SJCRH30 (cell line): ENCODE measurements at regions not wholly inside any gene's neighbourhood (a gene's known extent, or its start where the extent isn't known, plus 50 kb on each side); places are given as distances from the start of the nearest gene placed in this dataset.

Experiments used
- DNase-seq, 2 experiments: peaks; one replicate each; pipeline ENCODE4 v3.0.0-alpha.2; 2015 to 2020
- H3K27ac ChIP-seq: fragments of 250-450 bp; sonication (Bioruptor Pico); 2 replicates; pipeline ENCODE4 v1.5.1; 2020; ENCODE audit warnings: mild to moderate bottlenecking, moderate library complexity
- H3K27me3 ChIP-seq: fragments of 250-450 bp; sonication (Bioruptor Pico); 2 replicates; pipeline ENCODE4 v1.5.1; 2020; ENCODE audit warnings: mild to moderate bottlenecking, moderate library complexity
- H3K36me3 ChIP-seq: fragments of 250-450 bp; sonication (Bioruptor Pico); 2 replicates; pipeline ENCODE4 v1.5.1; 2020; ENCODE audit warnings: mild to moderate bottlenecking, moderate library complexity
- H3K4me1 ChIP-seq: fragments of 250-450 bp; sonication (Bioruptor Pico); 2 replicates; pipeline ENCODE4 v1.5.1; 2020; ENCODE audit warnings: mild to moderate bottlenecking, moderate library complexity
- H3K4me3 ChIP-seq: fragments of 250-450 bp; sonication (Bioruptor Pico); 2 replicates; pipeline ENCODE4 v1.5.1; 2020; ENCODE audit warnings: mild to moderate bottlenecking, moderate library complexity
- H3K9me3 ChIP-seq: fragments of 250-450 bp; sonication (Bioruptor Pico); replicated peaks from 2 replicates; pipeline ENCODE4 v1.5.1; 2020; ENCODE audit warnings: mild to moderate bottlenecking, moderate library complexity

DNA sequence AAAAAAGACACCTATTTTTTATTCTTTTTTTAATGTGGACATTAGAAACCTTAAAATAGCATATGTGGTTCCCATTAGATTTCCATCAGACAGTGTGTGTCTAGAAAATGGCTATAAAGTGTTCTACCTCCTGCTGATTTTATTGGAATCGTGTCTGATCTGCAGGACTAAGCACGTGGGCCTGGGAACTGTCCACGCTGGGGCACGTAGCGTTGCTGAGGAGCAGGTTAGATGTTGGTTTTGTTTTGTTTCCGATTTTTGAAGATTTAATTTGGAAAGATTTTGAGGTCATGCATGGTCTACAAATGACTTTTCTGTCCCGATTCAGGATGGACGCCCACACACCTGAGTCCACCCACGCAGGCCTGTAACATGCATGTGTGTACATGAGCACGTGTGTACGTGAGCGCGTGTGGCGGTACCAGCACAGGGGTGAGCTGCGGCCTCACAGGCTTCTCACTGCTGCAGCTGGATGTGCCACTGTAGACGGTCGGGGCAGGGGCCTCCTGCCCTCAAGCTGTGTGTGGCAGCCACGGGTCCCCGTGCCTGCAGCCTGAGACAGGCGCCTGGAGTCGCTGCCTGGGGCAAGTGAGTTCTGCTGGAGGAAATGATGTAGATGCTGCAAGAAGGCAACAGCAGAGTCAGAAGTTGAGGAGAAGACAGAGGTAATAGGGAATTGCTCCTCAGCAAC is 99.7 kb upstream of the CTDP1 start:
- H3K27me3 ChIP-seq: no peaks in the 10 kb centered on the region
- DNase-seq: no peak
- no peaks in the 10 kb centered on the region for H3K9me3 ChIP-seq
- H3K4me1 ChIP-seq: peaks cover 19% of the 10 kb centered on the region
- H3K36me3 ChIP-seq: peaks cover 6% of the 10 kb centered on the region; the same call in 1 of the 2 replicates
- no peak overlapping the region for H3K27ac ChIP-seq
- no peak overlapping the region for H3K4me3 ChIP-seq

DNA sequence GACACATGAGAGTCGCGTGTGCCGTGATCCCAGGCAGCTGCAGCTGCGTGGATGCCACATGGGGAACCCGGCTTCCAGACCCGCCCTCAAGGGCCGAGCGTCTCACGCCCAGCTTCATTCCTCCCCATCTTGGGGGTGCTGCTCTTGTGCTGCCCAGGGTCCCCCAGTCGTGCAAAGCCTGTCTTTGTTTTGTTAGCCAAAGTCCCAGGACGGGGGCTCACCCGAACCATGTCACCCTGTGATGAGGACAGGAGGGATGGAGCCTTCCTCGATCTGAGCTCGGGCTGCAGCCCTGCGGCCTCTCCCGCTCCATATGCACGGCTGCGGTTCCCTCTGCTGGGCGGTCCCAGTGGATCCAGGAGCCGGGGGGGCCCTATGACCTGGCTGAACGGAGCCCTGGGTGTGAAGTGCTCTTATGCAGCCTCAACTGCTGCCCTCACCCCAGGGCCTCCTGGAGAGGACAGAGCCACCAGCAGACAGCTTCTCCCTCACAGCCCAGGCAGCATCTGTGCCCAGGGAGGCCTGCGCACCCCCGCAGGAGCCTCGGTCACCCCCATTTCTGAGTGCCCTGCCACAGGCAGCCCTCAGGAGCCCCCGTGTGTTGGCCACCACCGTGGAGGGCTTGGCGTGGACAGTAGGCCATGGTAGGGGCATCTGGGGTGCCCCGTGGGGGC is 99.0 kb upstream of the CTDP1 start:
- H3K9me3 ChIP-seq: no peaks in the 10 kb centered on the region
- H3K4me1 ChIP-seq: peaks cover 12% of the 10 kb centered on the region
- H3K27me3 ChIP-seq: no peaks in the 10 kb centered on the region
- no peak overlapping the region for H3K4me3 ChIP-seq
- DNase-seq: no peak
- H3K36me3 ChIP-seq: peaks cover 6% of the 10 kb centered on the region; the same call in 1 of the 2 replicates
- no peak overlapping the region for H3K27ac ChIP-seq

DNA sequence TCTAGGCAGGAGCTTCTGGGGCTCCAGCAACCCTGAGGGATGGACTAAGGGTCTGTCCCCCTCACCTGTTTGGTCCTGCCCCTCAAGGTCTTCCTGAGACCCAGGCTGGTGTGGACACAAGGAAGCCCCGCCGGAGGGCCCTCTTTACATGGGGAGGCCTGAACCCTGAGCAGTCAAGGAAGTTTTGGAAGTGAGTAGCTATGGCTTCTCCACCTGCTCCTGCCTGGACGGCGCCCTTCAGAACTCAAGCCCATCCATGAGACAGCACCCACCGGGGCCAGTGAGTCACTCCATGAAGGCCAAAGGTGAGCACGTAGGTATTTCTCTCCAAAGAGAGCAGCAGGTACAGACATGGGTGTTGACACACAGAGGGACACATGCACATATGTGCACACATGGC is 98.2 kb upstream of the CTDP1 start:
- H3K4me3 ChIP-seq: no peak overlapping the region
- peaks cover 6% of the 10 kb centered on the region; the same call in 1 of the 2 replicates for H3K36me3 ChIP-seq
- no peaks in the 10 kb centered on the region for H3K9me3 ChIP-seq
- no peak overlapping the region for H3K27ac ChIP-seq
- peaks cover 9% of the 10 kb centered on the region; the same call in 1 of the 2 replicates for H3K4me1 ChIP-seq
- no peak for DNase-seq
- no peaks in the 10 kb centered on the region for H3K27me3 ChIP-seq

DNA sequence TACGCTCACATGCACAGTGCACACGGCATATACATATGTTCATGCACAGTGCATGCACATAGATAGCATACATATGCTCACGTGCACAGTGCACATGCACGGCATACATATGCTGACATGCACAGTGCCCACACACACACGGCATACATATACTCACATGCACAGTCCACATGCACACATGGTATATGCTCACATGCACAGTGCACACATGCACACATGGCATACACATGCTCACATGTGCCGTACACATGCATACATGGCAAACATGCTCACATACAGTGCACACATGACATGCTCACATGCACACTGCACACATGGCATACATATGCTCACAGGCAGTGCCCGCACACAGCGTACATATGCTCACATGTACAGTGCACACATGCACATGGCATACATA is 97.7 kb upstream of the CTDP1 start:
- DNase-seq: no peak
- no peaks in the 10 kb centered on the region for H3K27me3 ChIP-seq

DNA sequence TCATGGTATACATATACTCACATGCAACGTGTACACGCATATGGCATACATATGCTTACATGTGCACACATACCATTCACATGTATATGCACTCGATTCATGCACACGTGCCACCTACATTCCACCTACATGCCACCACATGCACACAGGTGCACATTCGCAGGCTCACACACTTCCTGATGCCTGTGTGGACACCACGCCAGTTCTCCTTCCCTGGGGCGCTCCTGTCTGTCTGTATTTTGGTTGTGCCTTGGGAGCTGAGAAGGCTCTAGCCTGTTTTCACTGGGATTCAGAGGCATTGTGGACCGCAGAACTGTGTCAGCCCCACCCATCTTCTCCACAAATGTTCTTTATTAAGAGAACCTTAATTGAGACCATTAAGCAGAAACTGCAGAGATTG is 96.6 kb upstream of the CTDP1 start:
- Histone ChIP-seq H3K9me3 (no peaks in the 10 kb centered on the region), H3K27me3 (no peaks in the 10 kb centered on the region), H3K27ac (no peak overlapping the region), H3K36me3 (peaks cover 6% of the 10 kb centered on the region; the same call in 1 of the 2 replicates), H3K4me3 (no peak overlapping the region), H3K4me1 (no peaks in the 10 kb centered on the region)
- DNase-seq: no peak

More for the DNA sequence above, 97.7 kb upstream of the CTDP1 start:
- no peak overlapping the region for H3K4me3 ChIP-seq
- H3K9me3 ChIP-seq: no peaks in the 10 kb centered on the region
- H3K36me3 ChIP-seq: peaks cover 6% of the 10 kb centered on the region; the same call in 1 of the 2 replicates
- H3K27ac ChIP-seq: no peak overlapping the region
- peaks cover 6% of the 10 kb centered on the region; the same call in 1 of the 2 replicates for H3K4me1 ChIP-seq

DNA sequence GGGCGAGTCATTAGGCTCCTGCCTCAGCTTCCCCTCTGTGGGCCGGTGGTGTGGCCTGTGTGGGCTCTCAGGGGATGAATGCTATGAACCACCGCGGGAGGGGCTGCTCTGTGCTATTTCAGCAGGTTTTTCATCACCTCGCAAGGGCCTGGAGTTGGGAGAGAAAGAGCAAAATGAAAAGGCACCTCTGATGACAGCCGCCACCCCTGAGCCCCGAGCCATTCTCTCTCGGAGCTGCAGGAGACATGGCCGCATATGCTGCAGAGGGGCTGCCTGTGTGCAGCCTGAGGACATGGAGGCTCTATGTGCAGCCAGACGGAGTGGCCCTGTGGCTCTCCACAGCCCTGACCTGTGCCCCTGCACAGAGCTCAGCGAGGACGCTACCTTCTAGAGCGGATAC is 96.2 kb upstream of the CTDP1 start:
- Histone ChIP-seq H3K27ac (no peak overlapping the region), H3K27me3 (no peaks in the 10 kb centered on the region), H3K36me3 (peaks cover 6% of the 10 kb centered on the region; the same call in 1 of the 2 replicates), H3K4me1 (no peaks in the 10 kb centered on the region), H3K9me3 (no peaks in the 10 kb centered on the region), H3K4me3 (no peak overlapping the region)
- no peak for DNase-seq

DNA sequence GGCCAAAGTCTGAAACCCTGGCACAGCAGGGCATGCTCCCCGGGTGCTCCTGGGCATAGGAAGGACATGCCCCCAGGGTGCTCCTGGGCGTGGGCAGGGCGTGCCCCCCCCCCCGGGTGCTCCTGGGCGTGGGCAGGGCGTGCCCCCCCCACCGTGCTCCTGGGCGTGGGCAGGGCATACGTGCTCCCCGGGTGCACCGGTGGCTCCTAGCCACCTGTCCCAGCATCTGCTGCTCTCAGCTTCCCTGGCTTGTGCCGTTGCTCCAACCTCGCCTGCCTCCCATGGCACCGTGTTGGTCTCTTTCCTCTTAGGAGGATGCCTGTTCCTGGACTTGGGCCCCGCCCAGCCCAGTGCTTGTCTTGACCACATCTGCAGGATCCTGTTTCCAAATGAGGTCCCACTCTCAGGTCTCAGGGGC is 95.6 kb upstream of the CTDP1 start:
- DNase-seq: no peak
- Histone ChIP-seq H3K36me3 (peaks cover 6% of the 10 kb centered on the region; the same call in 1 of the 2 replicates), H3K27me3 (no peaks in the 10 kb centered on the region), H3K9me3 (no peaks in the 10 kb centered on the region), H3K27ac (no peak overlapping the region), H3K4me1 (no peaks in the 10 kb centered on the region), H3K4me3 (no peak overlapping the region)

DNA sequence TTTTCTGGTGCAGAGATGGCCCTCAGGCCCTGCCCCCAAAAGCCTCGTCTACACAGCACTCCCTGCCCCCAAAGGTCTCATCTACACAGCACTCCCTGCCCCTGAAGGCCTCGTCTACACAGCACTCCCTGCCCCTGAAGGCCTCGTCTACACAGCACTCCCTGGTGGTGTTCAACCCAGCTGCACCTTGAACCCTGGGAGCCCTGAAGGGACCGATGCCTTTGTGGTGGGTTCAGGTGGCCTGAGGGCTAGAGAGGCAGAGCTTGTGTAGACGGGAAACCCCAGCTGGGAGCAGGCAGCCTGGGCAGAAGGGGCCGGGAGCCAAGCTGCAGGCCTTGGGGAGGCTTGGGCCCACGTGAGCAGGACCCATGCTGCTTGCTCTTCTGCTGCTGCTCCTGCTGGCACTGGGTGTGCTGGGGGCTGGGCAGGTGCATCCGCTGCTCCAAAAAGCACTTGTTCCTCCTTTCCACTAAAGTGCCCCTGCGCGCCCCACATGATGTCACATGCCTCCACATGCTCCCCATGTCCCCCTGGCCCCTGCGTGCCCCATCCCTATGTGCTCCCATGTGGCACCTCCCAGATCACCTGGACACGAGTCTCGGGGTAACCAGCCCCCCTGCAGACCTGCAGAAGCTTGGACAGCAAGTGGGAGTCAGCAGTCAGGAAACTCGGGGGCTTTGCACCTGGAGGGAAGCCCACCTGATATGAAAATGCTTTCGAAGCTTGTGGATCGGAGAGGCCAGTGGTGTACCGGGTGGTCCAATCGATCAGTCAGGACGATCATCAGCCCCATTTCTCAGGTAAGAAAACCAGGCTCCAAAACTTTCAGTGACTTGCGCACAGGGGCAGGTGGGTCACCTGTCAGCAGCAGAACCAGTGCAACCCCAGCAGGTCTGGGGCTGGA is 94.9 kb upstream of the CTDP1 start:
- peaks cover 6% of the 10 kb centered on the region; the same call in 1 of the 2 replicates for H3K36me3 ChIP-seq
- peaks cover under 1% of the 10 kb centered on the region; the same call in 1 of the 2 replicates for H3K4me1 ChIP-seq
- no peak for DNase-seq
- H3K9me3 ChIP-seq: no peaks in the 10 kb centered on the region
- no peak overlapping the region for H3K27ac ChIP-seq
- H3K27me3 ChIP-seq: no peaks in the 10 kb centered on the region
- H3K4me3 ChIP-seq: no peak overlapping the region

DNA sequence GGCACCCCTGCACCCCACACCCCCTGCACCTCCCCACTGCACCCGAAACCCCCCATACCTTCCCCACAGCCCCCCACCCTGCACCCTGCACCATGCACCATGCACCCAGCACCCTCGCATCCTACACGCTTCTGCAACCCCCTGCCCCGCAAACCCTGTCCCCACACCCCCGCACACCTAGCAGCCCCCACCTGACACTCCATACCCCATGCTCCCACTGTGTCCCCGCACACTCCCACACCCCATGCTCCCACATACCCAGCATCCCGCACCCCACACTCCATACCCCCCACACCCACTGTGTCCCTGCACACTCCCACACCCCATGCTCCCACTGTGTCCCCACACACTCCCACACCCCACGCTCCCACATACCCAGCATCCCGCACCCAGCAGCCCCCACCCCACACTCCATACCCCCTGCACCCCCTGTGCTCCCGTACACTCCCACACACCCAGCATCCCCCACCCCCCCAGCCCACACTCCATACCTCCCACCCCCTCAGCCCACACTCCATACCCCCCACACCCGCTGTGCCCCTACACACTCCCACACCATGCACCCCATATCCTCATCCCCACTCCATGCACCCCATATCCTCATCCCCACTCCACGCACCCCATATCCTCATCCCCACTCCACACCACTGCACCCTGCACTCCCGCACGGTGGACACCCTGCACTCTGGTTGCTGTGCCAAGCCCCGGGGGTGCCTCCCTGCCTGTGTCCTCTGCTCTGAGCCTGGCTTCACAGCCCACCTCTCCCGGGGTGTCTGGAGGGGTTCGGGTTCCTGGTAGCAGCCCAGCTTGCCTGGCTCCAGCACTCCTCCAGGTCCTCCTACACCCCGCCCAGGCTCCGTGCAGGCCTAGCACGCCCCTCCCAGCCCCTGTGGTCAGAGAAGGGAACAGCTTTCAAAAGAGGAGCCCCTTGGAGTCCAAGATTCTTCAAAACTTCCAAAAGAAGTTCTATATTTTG is 93.9 kb upstream of the CTDP1 start:
- Histone ChIP-seq H3K4me3 (no peak overlapping the region), H3K27ac (no peak overlapping the region), H3K36me3 (peaks cover 6% of the 10 kb centered on the region; the same call in 1 of the 2 replicates), H3K27me3 (no peaks in the 10 kb centered on the region), H3K9me3 (no peaks in the 10 kb centered on the region), H3K4me1 (peaks cover 8% of the 10 kb centered on the region; the same call in 1 of the 2 replicates)
- DNase-seq: no peak

DNA sequence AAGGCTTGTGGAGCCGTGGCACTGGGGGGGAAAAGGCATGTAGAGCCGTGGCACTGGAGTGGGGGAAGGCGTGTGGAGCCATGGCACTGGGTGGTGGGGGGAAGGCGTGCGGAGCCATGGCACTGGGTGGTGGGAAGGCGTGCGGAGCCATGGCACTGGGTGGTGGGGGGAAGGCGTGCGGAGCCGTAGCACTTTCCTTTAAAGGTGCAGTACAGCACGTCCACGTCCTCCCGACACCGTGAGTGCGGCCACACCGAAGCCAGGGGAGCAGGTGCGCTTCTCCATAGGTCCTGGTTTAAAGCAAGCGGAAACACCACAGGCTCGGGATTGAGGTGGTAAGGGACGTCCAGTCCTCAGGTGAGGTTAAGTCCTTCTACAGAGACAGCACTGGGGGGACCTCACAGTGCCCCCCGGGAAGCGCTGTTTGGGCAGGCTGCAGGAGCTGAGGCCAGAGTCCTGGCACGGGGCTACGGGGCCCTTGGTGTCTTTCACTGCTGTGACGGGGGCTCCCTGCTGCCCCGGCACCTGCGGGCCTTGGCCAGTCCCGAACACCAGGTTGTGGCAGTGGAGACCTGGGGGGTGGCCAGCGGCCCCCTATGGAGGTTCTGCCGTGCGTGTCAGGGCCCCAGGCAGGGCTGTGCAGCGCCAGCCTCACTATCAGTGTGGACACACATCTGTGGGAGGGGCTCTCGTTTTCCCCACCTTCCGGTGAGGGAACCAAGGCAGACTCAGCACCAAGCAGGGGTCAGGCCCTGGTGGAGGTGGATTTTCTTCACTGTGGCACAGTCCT is 93.0 kb upstream of the CTDP1 start:
- Histone ChIP-seq H3K27me3 (no peaks in the 10 kb centered on the region), H3K36me3 (peaks cover 6% of the 10 kb centered on the region; the same call in 1 of the 2 replicates), H3K4me3 (no peak overlapping the region), H3K27ac (no peak overlapping the region), H3K9me3 (no peaks in the 10 kb centered on the region), H3K4me1 (peaks cover 9% of the 10 kb centered on the region; the same call in 1 of the 2 replicates)
- no peak for DNase-seq

DNA sequence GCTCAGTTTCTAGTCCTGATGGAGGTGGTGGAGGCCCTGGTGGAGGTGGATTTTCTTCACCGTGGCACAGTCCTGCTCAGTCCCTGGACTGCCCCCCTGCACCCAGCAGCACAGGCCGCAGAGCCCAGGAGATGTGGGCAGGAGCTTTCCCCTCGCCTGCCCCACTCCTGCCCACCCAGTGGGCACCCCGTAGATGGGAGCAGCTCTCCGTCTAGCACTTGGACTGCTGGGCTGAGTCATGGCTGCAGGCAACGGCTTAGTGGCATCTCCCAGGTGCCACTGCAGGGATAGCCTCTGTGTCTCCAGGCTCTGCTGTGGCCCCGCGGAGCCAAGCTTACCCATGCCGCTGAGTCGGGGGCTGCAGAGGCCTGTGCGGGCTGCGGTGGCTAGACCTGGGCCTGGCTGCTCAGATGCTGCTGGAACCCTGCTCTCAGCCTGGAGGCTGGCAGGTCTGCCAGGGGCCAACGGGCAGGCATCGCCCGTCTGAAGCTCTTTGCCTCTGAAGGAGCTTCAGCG is 92.3 kb upstream of the CTDP1 start:
- Histone ChIP-seq H3K4me1 (peaks cover 9% of the 10 kb centered on the region; the same call in 1 of the 2 replicates), H3K27me3 (no peaks in the 10 kb centered on the region), H3K4me3 (no peak overlapping the region), H3K9me3 (no peaks in the 10 kb centered on the region), H3K27ac (no peak overlapping the region), H3K36me3 (peaks cover 2% of the 10 kb centered on the region; the same call in 1 of the 2 replicates)
- DNase-seq: no peak

DNA sequence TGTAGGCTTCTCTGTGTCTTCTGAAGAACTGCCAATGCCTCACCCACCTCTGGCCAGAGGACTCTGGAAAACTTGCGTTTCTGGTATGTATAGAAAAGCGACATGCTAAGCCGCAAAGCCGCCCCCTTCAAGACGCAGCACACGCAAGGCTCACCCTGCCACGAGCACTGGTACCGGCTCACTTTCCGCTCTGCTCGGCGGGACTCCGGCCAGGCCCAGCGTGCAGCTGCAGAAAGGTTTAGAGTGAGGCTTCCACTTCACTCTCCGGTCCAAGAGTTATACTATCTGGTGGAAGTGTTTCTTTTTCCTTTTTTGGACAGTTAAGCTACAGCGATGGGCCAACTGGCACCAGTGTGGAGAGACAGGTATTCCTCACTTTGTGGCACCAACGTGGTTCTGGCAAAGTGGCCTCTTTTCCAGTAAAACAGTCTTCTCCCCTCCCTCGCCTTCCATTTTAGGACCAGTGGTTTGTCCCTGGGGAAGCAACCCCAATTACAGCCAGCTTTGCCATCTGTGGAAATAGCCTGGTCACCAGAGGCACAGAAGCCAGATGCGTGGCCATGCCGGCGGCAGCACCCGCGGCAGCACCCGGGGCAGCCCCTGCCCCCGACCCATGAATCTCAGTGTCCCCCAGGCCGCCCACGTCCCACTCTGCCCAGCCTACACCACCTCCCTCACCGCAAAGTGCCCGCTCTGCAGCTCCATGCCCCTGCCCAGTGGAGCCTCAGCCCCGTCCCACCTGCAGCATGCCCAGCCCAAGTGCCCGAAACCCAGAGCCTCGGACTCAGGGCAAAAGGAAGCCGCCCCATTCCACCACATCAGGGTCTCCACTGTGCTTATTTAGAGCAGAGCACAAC is 91.6 kb upstream of the CTDP1 start:
- Histone ChIP-seq H3K27me3 (no peaks in the 10 kb centered on the region), H3K27ac (no peak overlapping the region), H3K4me1 (peaks cover 9% of the 10 kb centered on the region; the same call in 1 of the 2 replicates), H3K4me3 (no peak overlapping the region), H3K36me3 (no peaks in the 10 kb centered on the region), H3K9me3 (no peaks in the 10 kb centered on the region)
- no peak for DNase-seq
